MM.1S (cell line): ENCODE measurements at regions not wholly inside any gene's neighbourhood (a gene's known extent, or its start where the extent isn't known, plus 50 kb on each side); places are given as distances from the start of the nearest gene placed in this dataset.

Source experiments
- CTCF ChIP-seq: fragments of 300-600 bp; sonication (generic); IDR thresholded peaks from 2 replicates; pipeline ENCODE4 v1.5.1; 2016; ENCODE audit warnings: antibody characterized with exemption, low read length, mixed read lengths
- EZH2phosphoT487 ChIP-seq: fragments of 300-600 bp; sonication (generic); IDR thresholded peaks from 2 replicates; pipeline ENCODE4 v1.6.1; 2018; ENCODE audit warnings: antibody characterized with exemption, low read length

GRCh38 chr1:82390627-82391026, 589.9 kb downstream of the ADGRL2 start:
- TF ChIP-seq CTCF (no peak), EZH2phosphoT487 (no peak)
